H1 (cell line): ENCODE measurements at regions not wholly inside any gene's neighbourhood (a gene's known extent, or its start where the extent isn't known, plus 50 kb on each side); places are given as distances from the start of the nearest gene placed in this dataset.

Experiments used
- FOSL1 ChIP-seq: IDR thresholded peaks from 2 replicates; pipeline ENCODE4 v1.6.1; 2011; ENCODE audit warnings: mild to moderate bottlenecking, low read depth, low read length, moderate library complexity; ENCODE audit not compliant: insufficient read depth
- SIN3A ChIP-seq, 2 experiments: IDR thresholded peaks in 1 of 2; conservative IDR thresholded peaks in 1 of 2; 2 replicates each; pipeline ENCODE4 v1.6.1; 2011 to 2012; ENCODE audit warnings: low read length in 2 of 2, improper control_type of control experiment in 1 of 2, low read depth in 1 of 2, mild to moderate bottlenecking in 1 of 2
- TF ChIP-seq, protein P1 (sequence below): IDR thresholded peaks from 2 replicates; pipeline ENCODE4 v1.6.1; 2011; ENCODE audit warnings: low read depth, mild to moderate bottlenecking, low read length; ENCODE audit not compliant: insufficient read depth

- TF ChIP-seq FOSL1, result no peak
- TF ChIP-seq, protein P1, sequence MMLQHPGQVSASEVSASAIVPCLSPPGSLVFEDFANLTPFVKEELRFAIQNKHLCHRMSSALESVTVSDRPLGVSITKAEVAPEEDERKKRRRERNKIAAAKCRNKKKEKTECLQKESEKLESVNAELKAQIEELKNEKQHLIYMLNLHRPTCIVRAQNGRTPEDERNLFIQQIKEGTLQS, result no peak
- no peak for TF ChIP-seq SIN3A (conservative IDR thresholded peaks at IDR 0.05 in 1 of 2, IDR thresholded peaks at IDR 0.05 in 1 of 2; ENCODE audit: low read depth in 1 of 2, low read length in 2 of 2)
These were observed 709.6 kb upstream of the MARCKS start (continued) for GRCh38 chr6:113147544-113147943.
